CMK (cell line): ENCODE measurements at regions not wholly inside any gene's neighbourhood (a gene's known extent, or its start where the extent isn't known, plus 50 kb on each side); places are given as distances from the start of the nearest gene placed in this dataset.

ENCODE experiments used
- DNase-seq: peaks from one replicate; pipeline ENCODE4 v3.0.0-alpha.2; 2010; ENCODE audit warnings: low read depth

DNA sequence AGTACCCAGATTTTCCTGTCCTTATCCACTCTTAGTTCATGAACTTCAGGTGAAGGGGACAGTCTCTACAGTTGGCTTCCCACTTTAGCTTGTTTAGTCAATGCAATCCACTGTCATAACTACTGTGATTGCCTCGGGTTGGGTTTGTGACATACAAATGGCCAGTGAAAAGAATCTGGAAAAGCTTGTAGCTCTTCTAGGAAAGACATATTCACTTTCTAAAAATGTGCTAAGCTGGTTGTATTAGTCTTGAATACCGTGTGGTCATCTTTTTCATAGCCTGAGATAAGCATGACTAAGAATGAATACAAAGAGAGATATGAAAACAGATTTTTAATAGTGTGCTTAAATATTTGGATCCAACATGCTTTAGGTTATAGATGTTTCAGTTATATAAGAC, 1443.5 kb upstream of the IGFBP7 start:
- no peak for DNase-seq

DNA sequence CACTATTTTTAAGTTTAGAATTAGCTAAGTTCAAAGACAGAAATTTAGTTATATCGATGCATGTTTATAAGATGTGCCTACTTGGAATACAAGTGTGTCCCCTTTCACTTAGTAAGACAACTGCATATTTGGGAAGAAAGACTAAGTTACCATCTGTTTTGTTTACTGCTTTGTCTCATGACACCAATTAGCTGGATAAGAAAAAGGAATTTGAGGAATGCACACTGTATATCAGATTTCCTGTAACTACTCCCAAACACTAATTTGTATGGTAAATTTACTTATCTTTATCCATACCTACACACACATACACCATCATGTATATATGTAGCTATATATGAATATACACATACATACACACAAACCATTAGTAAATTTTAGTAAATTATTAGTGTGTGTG, 1442.8 kb upstream of the IGFBP7 start:
- no peak for DNase-seq

GRCh38 chr4:58551676-58552075, 1441.5 kb upstream of the IGFBP7 start:
- no peak for DNase-seq

- no peak for DNase-seq
Measured at GRCh38 chr4:58543465-58543864, 1433.3 kb upstream of the IGFBP7 start.

GRCh38 chr4:58541926-58542325, 1431.7 kb upstream of the IGFBP7 start:
- DNase-seq: no peak

DNA sequence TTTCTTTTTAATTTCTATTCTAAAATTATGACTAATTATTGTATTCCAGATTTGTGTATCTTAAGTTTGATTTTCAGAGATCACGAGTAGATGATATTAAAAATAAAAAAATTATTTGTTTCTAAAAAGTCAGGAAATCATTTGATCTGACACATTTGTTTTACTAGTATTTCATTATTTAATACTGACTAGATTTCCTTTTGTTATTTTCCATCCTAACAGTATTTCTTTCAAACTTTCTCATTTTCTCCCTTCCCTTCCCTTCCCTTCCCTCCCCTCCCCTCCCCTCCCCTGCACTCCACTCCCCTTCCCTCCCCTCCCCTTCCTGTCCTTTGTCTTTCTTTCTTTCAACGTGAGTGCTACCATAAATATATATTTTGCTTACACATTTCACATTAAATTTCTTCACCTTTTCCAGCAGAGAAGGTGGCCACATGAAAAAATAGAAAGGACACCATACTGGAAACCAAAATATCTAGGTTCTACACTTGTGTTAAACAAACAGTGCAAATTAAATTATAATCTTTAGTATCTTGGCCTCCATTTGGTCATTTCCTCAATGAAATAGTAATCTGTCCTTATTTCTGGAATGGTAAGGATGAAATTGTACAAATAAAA, 1412.7 kb upstream of the IGFBP7 start:
- no peak for DNase-seq

DNA sequence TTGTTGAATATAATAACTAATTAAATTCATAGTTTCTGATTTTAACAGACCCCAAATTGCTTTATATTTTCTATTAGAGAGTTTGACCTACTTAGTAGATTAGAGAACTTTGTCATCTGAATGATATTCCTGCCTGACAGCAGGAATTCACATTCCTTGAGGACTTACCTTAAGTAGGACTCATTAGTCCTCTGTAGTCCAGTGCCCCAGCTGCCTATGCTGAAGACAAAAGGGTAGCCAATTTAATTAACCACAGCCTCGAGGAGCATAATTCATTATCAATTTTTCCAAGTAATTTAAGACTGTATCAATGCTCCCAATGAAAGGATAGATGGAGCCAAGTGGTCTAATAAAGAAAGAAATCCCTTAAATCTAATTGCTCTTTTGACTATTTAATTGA, 1405.0 kb upstream of the IGFBP7 start:
- no peak for DNase-seq

DNA sequence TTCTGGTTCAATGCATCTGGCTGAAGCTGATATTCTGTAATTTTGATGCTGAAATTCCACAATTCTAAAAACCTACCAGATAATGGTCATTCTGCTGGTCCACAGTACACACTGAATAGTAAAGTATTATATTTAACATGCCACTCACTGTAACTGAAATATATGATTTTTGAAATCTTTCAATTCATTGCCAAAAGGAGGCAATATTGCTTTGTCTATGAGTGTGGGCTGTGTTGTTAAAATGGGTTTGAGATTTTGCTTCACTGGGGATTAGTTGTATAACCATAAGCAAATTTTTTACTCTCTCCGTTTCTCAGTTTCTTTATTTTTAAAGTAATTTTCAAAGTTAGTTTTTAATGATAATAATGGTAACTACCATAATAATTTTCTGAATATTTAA, 1404.1 kb upstream of the IGFBP7 start:
- DNase-seq: no peak

- DNase-seq: no peak
Measured at GRCh38 chr4:58510652-58511051, 1400.5 kb upstream of the IGFBP7 start.

DNA sequence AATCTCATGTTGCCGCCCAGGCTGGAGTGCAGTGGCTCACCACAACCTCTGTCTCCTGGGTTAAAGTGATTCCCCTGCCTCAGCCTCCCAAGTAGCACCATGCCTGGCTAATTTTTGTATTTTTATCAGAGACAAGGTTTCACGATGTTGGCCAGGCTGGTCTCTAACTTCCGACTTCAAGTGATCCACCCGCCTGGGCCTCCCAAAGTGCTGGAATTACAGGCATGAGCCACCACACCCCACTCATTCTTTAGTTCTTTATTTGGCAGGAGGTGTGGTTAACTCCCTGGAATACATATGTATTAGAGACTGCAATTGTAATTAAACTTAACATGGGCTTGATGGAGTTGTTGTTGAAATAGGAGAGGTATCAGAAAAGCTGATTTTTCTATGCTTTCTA, 1396.9 kb upstream of the IGFBP7 start:
- no peak for DNase-seq

GRCh38 chr4:58502839-58503238, 1392.7 kb upstream of the IGFBP7 start:
- DNase-seq: no peak

DNA sequence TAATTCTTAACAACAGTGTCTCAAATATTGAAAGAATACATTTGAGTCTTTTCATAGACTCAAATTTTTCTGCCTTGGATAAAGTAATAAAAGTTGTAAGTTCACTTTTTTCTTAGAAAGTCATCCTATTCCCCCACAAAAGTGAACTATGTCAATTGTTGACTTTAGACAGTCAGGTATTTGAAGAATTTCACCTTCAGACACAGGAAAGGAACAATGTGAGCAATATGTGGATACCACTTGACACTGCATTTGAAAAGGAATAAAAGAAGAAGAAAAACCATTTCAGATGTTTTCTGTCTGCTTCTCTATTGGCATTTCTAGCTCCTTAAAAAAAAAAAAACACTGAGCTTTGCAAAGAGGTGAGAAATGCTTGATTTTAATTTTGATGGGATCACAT, 1389.0 kb upstream of the IGFBP7 start:
- no peak for DNase-seq

DNA sequence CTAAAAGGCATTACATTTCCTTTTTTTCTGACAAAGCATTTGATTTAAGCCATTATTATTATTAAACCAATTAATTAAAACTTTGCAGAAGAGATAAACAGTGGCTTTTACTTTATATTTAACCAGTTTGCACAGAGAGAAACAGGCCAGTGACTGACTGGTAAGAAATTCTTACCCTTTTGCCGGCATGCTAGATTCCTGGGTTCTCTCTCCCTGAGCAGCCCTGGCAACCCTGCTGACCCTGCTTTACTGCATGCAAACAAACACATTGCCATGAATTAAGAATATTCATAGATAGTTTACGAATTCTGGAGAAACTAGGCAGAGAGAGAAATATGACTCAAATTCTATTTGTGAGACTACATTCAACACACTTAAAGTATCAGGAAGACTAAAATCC, 1381.4 kb upstream of the IGFBP7 start:
- DNase-seq: no peak

DNA sequence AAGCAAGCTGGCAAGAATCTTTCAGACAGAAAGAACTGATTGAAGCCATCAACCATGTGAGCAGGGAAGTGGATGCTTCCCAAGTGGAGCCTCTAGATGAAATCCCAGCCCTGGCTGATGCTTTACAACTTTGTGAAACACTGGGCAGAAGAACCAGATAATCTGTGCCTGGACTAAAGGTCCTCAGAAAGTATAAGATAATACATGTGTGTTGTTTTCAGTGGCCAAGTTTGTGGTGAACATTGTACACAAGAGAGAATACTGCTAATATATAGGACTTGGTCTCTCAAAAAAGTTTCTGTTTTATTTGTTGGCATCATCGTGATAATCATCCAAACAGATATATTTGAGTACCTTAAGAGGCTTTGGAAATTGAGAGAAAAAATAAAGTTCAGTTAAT, 1367.8 kb upstream of the IGFBP7 start:
- no peak for DNase-seq

- DNase-seq: no peak
Measured at GRCh38 chr4:58477513-58477912, 1367.3 kb upstream of the IGFBP7 start.

DNA sequence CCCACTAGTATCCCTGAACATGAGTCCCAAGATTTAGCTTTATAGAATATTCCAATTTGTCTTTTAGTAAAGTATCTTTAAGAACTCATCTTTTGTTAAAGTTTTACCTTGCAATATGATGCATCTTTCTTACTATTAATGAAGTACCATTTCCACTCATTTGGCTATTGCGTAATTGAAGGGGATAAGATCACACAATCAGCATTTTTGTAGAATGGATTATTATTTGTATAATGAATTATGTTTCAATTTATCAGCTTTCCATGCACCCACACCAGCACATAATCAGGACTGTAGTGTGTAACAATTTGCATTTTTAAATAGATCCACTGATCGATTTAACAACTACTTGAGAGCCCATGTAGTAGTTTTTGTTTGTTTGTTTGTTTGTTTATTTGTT, 1364.9 kb upstream of the IGFBP7 start:
- DNase-seq: no peak

DNA sequence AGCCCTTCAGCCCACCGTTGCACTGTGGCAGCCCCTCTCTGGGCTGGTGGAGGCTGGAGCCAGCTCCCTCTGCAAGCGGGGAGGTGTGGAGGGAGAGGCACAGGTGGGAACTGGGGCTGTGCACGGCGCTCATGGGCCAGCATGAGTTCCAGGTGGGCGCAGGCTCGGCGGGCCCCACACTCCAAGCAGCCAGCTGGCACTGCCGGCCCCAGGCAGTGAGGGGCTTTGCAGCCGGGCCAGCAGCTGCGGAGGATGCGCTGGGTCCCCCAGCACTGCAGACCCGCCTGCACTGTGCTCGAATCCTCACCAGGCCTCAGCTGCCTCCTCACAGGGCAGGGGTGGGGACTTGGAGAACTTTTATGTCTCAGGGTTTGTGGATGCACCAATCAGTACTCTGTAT, 1354.8 kb upstream of the IGFBP7 start:
- no peak for DNase-seq

DNA sequence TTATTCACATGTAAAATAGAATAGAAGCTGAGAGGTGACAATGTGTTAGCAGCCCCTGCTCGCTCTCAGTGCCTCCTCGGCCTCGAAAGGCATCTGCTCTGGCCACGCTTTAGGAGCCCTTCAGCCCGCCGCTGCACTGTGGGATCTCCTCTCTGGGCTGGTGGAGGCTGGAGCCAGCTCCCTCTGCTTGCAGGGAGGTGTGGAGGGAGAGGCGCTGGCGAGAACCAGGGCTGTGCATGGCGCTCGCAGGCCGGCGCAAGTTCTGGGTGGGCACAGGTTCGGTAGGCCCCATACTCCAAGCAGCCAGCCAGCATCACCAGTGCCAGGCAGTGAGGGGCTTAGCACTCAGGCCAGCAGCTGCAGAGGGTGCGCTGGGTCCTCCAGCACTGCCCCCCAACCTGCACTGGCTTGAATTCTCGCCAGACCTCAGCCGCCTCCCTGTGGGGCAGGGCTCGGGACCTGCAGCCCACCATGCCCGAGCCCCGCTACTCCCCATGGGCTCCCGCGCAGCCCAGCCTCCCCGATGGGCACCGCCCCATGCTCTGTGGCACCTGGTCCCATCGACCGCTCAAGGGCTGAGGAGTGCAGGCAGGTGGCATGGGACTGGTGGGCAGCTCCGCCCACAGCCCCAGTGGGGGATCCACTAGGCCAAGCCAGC, 1346.7 kb upstream of the IGFBP7 start:
- DNase-seq: no peak

DNA sequence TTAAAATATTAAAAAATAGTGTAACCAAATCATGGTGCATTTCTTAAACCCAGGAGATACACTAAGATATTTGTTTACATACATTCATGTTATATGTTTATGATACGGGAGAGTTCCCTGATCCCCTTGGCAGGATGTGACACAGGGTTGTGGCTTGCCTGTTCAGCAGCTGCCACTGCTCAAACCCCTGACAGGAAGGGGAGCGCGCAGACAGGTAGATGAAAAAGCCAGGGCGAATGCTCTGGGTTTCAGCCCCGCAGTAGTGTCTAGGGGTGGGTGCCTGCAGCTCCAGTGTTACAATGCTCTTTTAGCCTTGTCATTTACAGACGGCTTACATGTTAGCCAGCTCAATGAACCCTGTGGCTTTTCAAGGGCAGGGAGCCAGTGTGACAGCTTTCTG, 1343.8 kb upstream of the IGFBP7 start:
- no peak for DNase-seq

GRCh38 chr4:58451707-58452106, 1341.5 kb upstream of the IGFBP7 start:
- DNase-seq: no peak

DNA sequence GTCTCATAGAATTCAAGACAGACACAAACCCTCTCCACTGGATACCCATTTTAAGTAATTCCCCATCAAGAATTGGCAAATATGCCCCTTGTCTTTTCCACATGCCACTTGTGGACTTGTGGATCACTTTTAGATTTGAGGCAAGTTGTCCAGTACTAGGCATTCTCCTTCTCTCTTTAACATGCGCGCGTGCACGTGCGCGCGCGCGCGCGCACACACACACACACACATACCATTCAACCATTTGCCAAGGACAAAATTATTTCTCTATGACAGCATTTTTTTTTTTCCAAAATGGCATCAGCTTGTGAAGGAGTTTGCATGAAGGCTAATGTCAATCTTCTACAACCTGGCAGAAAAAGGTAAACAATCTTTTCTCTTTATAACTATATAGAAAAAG, 1325.7 kb upstream of the IGFBP7 start:
- DNase-seq: no peak

GRCh38 chr4:58413849-58414248, 1303.7 kb upstream of the IGFBP7 start:
- no peak for DNase-seq

GRCh38 chr4:58411904-58412303, 1301.7 kb upstream of the IGFBP7 start:
- DNase-seq: no peak

DNA sequence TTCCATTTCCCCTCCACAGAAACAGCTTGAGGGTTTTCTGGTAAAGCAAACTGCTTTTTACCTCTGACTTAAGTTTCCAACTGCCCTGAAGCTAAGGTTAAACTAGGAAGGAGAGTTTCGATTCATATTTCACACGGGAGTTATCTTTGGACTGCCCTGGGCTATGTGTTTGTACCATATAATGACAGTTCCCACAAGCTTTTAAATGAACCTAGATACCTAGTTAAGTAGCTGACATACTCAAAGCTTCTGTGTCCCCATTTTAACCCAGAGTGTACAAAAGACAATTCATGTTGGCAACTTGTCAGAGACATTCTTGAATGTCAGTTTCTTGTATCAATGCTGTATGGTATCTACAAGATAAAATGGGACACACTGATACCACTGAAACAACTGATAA, 1296.6 kb upstream of the IGFBP7 start:
- no peak for DNase-seq
